Lung microvascular endothelial cell (primary cell): ENCODE measurements at regions not wholly inside any gene's neighbourhood (a gene's known extent, or its start where the extent isn't known, plus 50 kb on each side); places are given as distances from the start of the nearest gene placed in this dataset.
"Not testable (repeated sequence)": the region's sequence is repeated elsewhere in the genome, so short reads cannot be mapped to it uniquely, and the experiment has no call there.

ENCODE experiments used
- DNase-seq, 2 donors: peaks; one replicate each; pipeline versions ENCODE4 v3.0.0 to v3.0.0-alpha.2; 2010; ENCODE audit warnings: low read depth in 2 of 2

GRCh38 chr3:64438066-64438465, 212.8 kb upstream of the PRICKLE2 start:
- no peak for DNase-seq

DNA sequence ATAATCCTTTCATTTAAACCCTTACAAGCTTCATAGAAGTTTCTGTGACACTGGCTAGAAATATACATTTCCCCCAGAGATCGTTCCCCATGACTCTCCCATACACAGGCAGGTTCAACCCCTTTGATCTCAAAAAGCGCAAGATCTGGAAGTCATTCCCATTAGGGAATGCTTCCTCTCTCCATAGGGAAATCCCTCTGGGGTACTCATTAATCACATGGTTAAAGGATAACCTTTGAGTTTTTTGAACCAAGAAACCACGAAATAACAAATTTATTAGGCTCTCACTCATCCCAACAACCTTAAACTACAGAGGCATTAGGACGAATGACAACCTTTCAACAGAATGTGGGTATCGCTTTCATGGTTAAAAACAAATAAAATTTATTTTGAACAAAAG, 211.9 kb upstream of the PRICKLE2 start:
- DNase-seq: no peak

DNA sequence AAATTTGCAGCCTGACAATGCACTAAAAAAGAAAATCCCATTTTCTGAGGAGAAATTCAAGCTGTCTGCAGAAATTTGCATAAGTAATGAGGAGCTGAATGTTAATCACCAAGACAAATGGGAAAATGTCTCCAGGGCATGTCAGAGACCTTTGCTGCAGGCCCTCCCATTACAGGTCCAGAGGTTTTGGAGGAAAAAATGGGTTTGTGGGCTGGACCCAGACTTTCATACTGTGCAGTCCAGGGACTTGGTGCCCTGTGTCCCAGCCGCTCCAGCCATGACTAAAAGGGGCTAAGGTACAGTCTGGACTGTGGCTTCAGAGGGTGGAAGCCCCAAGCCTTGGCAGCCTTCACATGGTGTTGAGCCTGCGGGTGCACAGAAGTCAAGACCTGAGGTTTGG, 209.8 kb upstream of the PRICKLE2 start:
- DNase-seq: not testable (repeated sequence)

GRCh38 chr3:64432870-64433269, 207.6 kb upstream of the PRICKLE2 start:
- no peak for DNase-seq

- DNase-seq: no peak
Measured at GRCh38 chr3:64431526-64432091, 206.3 kb upstream of the PRICKLE2 start.

DNA sequence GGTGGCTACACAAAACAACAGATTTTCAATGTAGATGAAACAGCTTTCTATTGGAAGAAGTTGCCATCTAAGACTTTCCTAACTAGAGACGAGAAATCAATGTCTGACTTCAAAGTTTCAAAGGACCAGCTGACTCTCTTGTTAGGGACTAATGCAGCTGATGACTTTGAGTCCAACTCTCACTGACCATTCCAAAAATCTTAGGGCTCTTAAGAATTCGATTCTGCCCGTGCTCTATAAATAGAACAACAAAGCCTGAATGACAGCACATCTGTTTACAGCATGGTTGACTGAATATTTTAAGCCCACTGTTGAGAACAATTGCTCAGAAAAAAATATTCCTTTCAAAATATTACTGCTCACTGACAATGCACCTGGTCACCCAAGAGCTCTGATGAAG, 202.4 kb upstream of the PRICKLE2 start:
- DNase-seq: no peak

- DNase-seq: no peak
Measured at GRCh38 chr3:64426551-64426950, 201.3 kb upstream of the PRICKLE2 start.

DNA sequence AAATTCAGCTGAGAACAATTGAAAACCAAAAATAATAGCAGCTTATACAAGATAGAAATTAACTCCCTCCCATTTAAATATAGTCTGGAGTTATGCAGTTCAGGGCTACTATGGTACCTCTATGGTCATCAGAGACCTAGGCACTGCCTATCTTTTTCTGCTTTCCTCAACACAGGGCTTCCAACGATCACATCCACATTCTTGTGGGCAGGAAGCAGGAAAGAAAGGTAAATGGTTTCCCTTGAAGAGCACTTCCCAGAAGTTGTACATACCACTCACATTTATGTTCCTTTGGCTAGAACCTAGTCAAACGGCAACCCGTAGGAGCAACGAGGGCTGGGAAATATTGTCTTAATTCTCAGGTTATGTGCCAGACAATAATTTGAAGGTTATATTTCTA, 197.7 kb upstream of the PRICKLE2 start:
- no peak for DNase-seq

- DNase-seq: no peak
Measured at GRCh38 chr3:64422192-64422591, 196.9 kb upstream of the PRICKLE2 start.

DNA sequence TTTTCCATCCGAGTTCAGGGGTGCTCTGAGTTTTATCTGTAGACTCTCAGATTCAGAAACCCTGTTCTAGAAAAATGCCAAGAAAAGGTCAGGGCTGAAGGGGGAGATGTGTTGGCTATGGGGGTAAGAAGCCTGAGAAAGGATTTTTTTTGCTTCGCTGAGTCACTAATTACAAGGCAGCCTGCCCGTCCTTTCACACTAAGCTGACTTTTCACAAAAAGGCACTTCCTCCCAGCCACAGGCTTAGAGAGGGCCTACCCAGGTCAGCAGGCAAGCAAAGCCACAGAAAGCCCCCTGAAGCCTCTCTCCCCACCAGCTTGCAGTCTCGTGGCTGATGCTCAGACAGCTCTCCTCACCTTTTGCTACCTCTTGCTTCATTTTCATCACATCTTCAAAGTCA, 192.6 kb upstream of the PRICKLE2 start:
- peak in 1 of 2 donors; percentile 19 for DNase-seq

- DNase-seq: no peak
Measured at GRCh38 chr3:64414043-64414442, 188.8 kb upstream of the PRICKLE2 start.

DNA sequence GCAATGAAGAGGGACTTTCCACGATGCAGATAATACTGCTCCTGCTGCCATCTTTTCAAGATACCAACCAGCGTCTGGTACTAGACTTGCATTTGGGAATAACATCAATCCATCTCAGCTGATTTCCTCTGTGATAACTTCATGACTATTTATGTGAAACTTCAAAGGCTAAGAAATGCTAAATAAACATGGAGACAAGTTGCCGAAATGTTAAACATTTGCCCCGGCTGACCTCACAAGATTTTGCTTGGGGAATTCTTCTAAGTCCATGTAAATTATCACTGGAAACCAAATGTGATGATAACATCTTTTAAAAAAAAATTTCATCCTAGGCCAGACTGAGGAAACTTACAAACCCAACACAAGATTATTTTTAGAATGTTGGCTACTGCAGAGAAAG, 185.8 kb upstream of the PRICKLE2 start:
- DNase-seq: no peak

DNA sequence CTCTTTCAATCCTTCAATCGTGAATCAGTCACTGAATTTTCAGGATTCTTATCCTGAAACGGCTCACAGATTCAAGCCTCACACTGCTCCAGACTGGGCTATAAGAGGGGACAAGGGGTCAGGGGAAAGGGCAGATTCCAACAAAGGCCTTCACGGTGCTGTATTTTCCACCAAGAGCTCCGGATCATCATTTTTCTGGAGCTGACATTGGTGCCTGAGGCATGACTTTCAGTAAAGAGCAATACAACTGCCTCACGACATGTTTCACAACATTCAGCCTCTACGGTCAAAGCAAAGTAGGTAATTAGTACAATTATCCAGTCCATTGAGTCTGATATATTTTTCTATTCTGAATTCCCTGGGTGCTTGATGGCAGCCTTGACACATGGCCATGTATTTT, 185.0 kb upstream of the PRICKLE2 start:
- no peak for DNase-seq

GRCh38 chr3:64408770-64409169, 183.5 kb upstream of the PRICKLE2 start:
- DNase-seq: peak; percentile 33 to 40

DNA sequence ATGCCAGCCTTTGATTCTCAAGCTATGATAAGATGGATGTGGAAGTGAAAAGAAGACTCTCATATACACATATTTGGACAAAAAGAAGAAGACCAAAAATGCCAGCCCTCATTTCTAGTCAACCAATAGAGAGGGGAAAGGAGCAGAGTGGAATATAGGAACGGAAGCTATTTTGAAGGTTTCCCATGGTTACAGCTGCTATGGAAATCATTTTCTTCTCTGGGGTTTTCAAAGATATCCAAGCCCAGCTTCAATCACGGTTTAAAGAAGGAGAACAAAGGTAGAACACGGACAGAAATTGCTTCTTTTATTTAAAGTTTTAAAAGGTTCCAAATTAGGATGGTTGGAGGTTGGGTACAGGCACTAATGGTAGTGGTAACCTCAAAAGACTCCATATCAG, 181.0 kb upstream of the PRICKLE2 start:
- DNase-seq: no peak

DNA sequence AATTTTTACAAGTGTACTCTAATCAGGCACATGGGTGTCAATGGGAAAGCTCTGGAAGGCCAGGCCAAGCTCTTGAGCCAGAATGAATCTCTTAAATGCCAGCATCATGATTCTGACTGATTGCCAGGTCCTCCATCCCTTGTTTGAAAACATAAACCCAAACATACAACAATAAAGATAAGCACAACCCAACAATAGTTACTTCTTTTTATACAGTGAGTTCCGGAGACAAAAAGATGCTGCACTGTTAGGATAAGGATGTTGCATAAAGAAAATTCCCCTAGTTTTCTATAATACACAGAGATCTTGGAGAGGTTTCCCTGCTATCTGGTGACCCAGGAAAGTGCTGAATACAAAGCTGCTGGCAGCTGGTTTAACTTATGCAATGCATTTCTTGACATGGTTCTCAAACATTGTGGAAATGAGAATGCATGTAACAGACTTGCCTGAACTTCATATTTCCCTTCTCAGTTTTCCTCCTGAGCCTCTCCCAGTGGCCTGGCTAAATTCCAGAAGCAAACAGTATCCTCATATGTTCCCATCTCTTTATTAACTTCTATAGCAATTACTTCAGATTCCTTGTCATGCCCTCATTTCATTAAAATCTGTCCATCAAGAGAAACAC, 180.1 kb upstream of the PRICKLE2 start:
- DNase-seq: no peak

- no peak for DNase-seq
Measured at GRCh38 chr3:64400706-64401105, 175.4 kb upstream of the PRICKLE2 start.

GRCh38 chr3:64399205-64399800, 174.0 kb upstream of the PRICKLE2 start:
- peak; percentile 70 to 71 for DNase-seq

DNA sequence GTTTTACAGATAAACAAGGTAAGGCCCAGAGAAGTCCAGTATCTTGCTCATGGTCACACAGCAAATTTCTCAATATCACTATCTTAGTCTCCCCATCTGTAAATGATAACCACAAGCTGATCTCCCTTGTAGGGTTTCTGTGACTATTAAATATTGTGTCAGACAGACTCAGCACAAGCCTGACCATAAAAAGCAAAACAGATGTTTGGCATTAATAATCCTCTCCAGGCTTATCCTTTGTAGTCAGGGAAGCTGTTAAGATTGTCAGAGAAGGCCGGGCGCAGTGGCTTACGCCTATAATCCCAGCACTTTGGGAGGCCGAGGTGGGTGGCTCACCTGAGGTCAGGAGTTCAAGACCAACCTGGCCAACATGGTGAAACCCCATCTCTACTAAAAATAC, 173.2 kb upstream of the PRICKLE2 start:
- DNase-seq: no peak

DNA sequence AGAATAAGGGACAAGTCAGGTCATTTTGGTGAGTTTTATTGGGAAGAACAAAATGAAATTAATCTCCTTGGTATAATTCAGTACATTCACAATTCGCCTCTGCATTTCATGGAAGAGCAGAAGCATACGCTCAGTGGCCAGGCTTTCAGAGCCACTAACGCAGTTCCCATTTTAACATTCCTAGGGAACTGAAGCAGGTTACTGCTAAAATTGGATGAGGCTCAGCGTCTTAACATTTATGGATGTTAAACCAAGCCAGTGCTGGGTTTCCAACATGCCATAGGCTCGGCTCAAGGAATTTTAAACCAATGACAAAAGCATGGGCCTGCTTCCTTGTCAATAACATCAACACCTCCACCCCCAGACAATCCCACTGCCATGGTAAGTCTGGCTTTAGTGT, 172.7 kb upstream of the PRICKLE2 start:
- no peak for DNase-seq

DNA sequence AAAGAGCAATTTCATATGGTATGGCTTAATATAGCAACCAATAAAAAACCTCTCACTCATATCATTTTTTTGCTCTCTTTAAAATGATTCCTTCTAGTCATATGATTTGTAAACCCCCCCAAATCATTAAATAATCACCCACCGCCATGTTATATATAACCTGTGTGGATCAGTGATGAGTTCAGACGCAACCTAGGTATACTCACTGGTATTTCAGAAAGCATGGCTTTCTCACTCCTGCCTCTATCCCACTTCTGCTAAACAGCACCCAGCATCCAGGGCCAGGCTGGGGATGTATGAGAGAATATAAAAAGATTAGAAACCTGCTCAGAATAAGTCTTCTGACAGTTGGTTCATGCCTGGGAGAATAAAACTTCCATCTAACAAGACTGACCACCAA, 172.3 kb upstream of the PRICKLE2 start:
- DNase-seq: no peak

DNA sequence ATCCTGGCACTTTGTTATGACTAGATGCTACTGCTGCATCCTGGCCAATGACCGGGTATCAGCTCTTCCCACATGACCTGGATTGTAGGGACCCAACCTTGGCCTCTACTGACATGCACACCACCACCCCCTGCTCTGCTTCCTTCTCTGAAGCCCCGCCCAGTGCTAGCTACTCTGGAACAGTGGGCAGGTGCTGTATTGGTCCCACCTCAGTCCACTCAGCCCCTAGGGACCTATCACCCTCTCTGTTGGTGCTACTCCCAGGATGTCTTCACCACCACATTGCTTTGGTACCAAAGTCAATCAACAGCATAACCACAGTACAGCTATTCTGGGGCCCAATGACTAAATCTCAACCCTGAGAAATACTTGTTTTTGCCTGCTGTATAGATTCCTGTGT, 170.2 kb upstream of the PRICKLE2 start:
- DNase-seq: no peak

DNA sequence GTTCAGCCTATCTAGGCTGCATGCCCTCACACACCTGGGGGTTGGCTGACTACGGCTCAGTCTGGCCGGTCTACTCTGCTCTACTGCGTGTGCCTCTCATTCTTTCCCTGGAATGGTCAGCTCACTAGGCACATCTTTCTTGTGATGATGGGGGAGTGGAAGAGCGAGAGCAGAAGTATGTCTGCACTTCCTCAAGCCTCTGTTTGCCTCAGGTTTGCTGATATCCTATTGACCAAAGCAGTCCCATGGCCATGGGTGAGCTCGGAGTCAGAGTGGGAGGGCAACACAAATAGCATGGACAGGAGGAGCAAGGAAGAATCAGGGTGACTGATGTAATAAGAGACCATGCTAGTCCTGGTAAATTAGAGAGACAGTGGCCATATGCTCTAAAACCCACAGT, 167.9 kb upstream of the PRICKLE2 start:
- no peak for DNase-seq
